Muscle of back (tissue), 3 donors: ENCODE measurements at regions not wholly inside any gene's neighbourhood (a gene's known extent, or its start where the extent isn't known, plus 50 kb on each side); places are given as distances from the start of the nearest gene placed in this dataset.

Experiments used
- DNase-seq, 3 donors: peaks; one replicate each; pipeline versions ENCODE4 v3.0.0 to v3.0.0-alpha.2; 2013

DNA sequence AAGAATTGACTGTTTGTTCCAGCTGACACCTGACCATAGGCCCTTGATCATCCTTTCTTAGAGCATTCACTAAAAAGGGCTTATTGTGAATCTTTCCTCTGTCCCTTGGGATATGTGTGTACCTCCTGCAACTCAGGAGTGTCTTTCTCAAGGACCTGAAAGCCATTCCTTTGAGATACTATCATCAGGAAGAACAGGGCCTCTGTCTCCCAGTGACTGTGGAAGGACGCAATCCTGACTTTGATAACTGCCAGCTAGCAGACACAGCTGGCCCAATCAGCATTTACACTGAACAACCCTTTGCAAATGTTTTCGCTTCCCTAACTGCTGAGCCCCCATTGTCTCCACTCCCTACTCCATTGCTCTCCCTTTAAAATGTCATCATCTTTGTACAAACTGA is 144.4 kb downstream of the RMI1 start:
- DNase-seq = no peak

GRCh38 chr9:84129529-84129928 is 148.9 kb downstream of the RMI1 start:
- DNase-seq = no peak

DNA sequence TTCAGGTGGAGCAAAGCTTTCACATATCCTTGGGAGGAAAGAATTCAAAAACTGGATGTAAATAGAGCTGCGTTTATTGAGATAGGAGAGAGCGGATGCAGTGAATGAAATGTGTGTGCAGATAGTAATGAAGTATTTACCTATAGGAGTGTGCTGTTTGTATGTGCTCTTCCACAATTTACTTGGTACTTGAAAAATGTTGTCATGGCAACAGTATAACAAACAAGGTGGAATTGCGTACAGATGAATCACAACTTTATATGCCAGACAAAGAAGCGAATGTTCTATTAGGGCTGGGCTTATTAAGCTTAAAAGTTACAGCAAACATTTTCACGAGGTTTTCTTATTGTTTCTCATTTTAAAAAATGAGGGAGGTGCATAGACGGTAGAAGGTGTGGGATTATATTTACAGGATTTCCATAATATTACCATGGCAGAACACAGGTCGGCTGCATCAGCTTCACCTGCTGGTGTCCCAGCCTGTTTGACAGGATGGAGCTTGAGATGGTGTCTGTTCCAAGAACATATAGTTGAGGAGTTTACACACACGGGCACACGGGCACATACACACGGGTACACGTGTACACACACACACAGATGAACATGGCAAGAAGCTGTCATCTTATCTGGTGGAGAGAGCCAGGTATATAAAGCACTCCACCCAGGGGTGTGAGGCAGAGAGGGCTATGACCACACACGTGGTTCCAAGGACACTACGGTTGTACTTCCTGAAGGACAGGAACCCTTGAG is 155.7 kb downstream of the RMI1 start:
- peak in 1 of 3 donors; percentile 22 for DNase-seq

GRCh38 chr9:84137968-84138367 is 157.4 kb downstream of the RMI1 start:
- DNase-seq = no peak

DNA sequence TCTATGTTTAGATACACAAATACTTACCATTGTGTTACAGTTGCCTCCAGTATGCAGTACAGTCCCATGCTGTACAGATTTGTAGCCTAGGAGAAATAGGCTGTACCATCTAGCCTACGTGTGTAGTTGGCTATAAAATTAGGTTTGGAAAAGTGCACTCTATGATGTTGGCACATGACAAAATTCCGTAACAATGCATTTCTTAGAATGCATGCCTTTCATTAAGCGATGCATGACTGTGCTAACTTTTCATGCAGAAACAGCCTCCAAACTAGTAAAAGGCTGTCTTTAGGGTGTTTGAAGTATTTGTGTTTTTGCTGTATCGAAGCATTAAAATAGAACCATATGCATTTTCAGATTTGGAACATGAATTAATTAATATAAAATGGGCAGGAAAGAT is 157.9 kb downstream of the RMI1 start:
- peak in 1 of 3 donors; percentile 25 for DNase-seq

- peak in 2 of 3 donors; percentile 69 to 78 for DNase-seq
These were observed 158.9 kb downstream of the RMI1 start for GRCh38 chr9:84139296-84140070.

DNA sequence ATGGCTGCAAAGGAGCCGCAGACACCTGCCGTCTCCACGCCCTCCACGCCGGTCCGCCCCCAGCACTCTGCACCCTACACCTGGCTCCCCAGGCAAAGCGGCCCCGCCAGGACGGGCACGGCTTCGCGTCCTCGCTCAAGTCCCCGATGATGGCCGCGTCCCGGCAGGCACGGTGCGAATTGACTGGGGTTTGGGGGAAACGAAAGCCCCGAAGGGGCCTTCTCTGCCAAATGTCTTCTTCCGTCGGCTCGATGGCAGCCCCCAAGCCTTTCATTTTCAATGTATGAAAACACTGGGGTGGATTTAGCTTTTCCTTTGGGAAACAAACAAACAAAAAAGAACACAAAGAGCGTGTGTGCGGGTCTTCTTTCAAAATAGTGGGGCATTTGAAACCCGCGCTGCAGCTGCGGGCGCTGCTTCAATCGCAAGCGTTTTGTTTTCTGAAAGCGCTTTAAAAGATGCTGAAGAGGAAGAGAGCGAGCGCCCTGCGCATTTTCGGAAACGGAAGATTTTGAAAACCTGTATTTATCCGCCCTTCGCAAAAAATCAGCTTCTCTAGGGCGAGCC is 160.0 kb downstream of the RMI1 start:
- DNase-seq = peak in 1 of 3 donors; percentile 69

DNA sequence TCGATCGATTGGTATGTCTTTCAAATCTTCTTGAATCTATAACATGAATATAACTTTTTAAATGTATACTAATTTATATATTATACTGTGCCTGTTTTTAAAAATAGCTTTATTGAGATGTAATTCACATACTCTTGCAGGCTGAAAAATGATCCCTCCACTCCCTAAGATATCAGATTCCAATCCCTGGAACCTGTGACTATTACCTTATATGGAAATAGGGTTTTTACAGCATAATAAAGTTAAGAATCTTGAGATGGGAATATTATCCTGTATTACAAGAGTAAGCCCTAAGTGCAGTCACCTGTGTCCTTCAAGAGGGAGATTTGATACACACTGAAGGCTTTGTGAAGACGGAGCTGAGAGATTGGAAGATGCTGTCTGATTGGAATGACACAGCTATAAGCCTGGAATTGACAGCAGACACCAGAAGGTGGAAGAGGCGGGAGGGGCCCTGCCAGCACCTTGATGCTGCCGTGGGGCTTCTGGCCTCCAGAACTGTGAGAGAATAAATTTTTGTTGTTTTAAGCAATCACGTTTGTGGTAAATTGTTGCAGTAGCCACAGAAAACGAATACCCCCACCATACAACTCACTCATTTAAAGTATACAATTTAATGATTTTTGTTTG is 161.3 kb downstream of the RMI1 start:
- no peak for DNase-seq

DNA sequence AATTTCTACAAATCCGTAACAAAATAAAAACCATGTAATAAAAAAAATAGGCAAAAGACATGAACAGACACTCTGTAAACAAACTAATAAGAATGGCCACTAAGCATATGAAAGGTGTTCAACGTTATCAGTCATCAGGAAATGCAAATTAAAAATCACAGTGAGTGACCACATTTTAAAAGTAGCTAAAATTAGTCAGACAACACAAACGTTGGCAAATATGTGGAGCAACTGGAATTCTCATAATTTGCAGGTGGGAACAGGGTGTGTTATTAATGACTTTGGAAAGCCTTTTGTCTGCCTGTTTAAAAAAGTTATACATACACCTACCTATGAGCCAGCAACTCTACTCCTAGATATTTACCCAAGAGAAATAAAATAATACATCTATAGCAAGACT is 164.4 kb downstream of the RMI1 start:
- DNase-seq = no peak

DNA sequence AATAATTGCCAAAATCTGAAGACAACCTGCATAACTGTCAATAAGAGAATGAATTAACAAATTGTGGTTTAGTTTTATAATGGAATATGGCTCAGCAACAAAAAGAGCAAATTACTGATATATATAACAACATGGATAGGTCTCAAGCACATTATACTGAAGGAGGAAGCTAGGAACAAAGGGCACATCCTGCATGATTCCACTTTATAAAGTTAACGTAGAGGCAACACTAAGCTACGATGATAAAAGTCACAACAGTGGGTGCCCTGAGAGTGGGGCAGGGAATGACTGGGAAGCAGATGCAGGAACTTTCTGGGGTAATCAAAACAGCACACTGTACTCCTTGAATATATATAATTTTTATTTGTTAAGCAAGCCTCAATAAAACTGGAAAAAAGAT is 165.2 kb downstream of the RMI1 start:
- DNase-seq = no peak

DNA sequence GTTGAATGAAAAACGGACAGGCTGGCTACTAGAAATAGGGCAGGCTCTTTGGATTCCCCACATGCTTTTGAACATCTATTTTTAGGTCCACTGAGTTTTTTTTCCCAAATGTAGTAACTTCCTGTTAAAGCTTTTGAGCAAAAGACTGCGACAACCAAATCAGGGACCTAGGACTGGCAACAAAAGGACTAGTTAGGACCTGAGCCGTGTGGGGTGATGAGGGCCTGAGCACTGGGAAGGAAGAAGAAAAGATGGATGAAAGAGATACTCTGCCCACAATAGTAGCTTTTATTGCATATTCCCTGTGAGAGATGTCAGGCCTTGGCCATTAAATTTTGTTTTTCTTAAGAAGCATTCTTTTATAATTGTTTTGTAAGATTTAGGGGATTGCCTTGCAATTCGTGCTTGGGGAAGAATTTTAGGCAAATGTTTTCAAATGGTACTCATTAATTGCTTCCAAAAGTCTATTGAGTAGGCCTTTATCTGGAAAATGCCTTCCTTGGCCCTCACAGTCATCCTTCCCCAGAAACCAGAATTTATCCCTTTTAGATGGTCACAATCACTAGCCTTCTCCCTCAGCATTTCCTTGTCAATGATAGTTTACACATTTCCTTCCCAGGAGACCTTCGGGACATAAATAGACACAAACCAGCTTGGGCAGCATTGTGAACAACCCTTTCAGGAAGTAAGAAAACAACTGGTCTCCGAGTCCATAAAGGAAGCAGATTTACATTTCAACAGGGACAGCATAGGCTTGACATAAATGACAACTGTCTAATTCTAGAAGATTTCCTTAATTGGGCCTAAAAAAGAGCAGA is 166.5 kb downstream of the RMI1 start:
- DNase-seq = peak in 1 of 3 donors; percentile 50

DNA sequence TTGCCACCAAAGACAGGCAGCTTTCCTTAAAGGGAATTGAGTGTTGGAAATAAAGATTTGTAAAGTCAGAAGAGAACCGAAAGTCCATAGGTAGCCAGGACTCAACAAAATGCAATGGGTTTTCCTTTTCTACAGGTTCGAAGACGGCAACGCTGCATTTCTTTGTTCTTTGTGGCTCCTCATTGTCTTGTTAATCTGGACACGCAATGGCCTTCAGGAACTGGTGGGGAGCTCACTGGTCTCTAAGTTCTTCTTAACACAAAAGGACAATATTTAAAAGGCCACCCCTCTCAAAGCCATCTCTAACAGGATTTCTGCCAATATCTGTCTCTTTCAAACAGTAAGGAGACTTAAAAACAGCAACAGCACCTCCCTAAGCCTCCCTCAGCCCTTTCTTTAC is 170.6 kb downstream of the RMI1 start:
- DNase-seq = no peak

DNA sequence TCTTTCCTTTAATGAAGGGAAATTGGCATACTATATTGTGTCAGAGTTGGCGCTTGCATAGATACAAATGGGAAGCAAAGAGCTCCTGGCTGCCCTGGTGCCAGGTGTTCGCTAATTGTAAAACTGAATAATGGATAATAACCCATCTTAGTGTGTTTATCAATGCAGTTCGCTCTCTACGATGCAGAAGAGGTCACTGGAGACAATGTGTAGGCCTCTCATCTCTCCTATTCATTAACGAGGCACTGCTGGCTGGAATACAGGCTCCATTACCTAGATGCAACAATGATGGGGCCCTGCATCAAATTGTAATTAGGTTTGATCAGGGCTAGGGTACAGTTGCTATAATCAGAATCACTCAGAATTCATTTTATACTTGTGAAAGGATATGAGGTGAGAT is 171.0 kb downstream of the RMI1 start:
- DNase-seq = no peak

GRCh38 chr9:84152204-84152603 is 171.6 kb downstream of the RMI1 start:
- no peak for DNase-seq

DNA sequence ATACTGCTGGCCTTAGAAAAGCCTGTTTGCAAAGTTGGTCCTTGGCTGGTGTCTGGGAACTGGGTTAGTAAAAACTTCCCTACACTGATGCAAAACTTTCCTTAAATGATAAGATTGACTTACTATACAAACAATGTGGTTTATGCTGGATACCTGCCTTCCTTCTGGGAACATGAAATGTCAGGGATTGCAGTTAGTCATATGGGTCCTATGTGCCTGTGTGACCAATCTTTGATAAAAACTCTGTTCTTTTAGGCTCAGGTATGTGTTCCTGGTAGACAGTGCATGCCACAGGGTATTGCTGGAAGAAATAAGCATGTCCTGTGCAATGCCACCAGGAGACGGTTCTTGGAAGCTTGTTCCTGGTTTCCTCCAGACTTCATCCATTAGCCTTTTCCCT is 173.3 kb downstream of the RMI1 start:
- DNase-seq = no peak

- no peak for DNase-seq
These were observed 173.7 kb downstream of the RMI1 start for GRCh38 chr9:84154320-84154719.

DNA sequence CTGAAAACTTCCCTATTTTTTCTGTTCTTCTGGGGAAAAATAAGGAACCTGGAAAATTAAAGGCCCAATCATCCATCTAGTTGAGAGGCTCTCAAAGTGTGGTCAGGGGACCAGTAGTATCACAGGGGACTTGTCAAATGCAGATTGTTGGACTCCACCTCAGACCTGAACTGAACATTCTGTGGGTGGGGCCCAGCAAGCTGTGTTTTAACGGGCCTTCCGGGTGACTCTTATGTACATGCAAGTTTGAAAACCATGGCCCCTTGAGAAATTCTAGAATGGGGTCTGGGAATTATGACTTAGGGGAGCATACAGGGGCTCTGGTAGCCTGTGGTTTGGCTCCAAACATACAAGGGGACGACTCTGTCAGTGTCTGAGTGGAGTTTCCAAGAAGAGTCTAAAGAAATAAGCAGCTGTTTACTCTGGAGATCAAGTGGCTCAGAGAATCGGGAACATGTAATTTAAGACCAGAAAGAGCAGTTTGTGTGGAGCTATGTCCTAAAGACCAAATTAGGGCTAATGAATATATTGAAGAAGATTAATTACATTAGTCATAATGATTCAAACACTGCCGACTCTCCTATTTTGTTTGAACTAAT is 177.4 kb downstream of the SLC28A3 start:
- peak; percentile 45 to 78 (median 48) for DNase-seq

GRCh38 chr9:84166891-84167290 is 173.7 kb downstream of the SLC28A3 start:
- DNase-seq = no peak

DNA sequence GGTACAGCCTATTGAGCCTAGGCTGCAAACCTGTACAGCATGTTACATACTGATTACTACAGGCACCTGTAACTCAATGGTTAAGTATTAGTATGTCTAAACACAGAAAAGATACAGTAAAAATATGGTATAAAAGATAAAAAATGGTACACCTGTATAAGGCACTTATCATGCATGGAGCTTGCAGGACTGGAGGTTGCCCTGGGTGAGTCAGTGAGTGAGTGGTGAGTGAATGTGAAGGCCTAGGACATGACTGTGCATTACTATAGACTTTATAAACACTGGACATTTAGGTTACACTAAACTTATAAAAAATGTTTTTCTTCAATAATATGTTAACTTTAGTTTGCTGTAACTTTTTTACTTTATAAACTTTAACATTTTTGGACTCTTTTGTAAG is 171.3 kb downstream of the SLC28A3 start:
- DNase-seq = no peak

GRCh38 chr9:84170521-84171141 is 169.9 kb downstream of the SLC28A3 start:
- peak; percentile 81 to 94 (median 92) for DNase-seq

- no peak for DNase-seq
These were observed 166.6 kb downstream of the SLC28A3 start for GRCh38 chr9:84173961-84174360.
